NCI-H446 (cell line): ENCODE measurements at regions not wholly inside any gene's neighbourhood (a gene's known extent, or its start where the extent isn't known, plus 50 kb on each side); places are given as distances from the start of the nearest gene placed in this dataset.
"Not testable (repeated sequence)": the region's sequence is repeated elsewhere in the genome, so short reads cannot be mapped to it uniquely, and the experiment has no call there.

Experiments used
- DNase-seq, 2 experiments: peaks; one replicate each; lab custom pipeline; 2025; lab: John Stamatoyannopoulos, UW

- DNase-seq, result no peak
Observed at GRCh38 chr1:57576756-57577155, 152.9 kb upstream of the DAB1 start.

GRCh38 chr1:57572016-57572415, 148.2 kb upstream of the DAB1 start:
- no peak for DNase-seq

- not testable (repeated sequence) for DNase-seq
Observed at GRCh38 chr1:57558066-57558465, 134.2 kb upstream of the DAB1 start.

GRCh38 chr1:57553666-57554065, 129.8 kb upstream of the DAB1 start:
- DNase-seq, result no peak

GRCh38 chr1:57551476-57551875, 127.6 kb upstream of the DAB1 start:
- DNase-seq, result no peak

- no peak for DNase-seq
Observed at GRCh38 chr1:57550092-57550491, 126.2 kb upstream of the DAB1 start.

GRCh38 chr1:57549300-57549699, 125.4 kb upstream of the DAB1 start:
- DNase-seq, result no peak

GRCh38 chr1:57546549-57547330, 122.9 kb upstream of the DAB1 start:
- no peak for DNase-seq

- no peak for DNase-seq
Observed at GRCh38 chr1:57544345-57544744, 120.5 kb upstream of the DAB1 start.

- DNase-seq, result no peak
Observed at GRCh38 chr1:57536749-57537423, 113.0 kb upstream of the DAB1 start.

GRCh38 chr1:57532299-57532698, 108.4 kb upstream of the DAB1 start:
- DNase-seq, result no peak

GRCh38 chr1:57530911-57531260, 107.0 kb upstream of the DAB1 start:
- not testable (repeated sequence) for DNase-seq

- DNase-seq, result no peak
Observed at GRCh38 chr1:57530206-57530910, 106.5 kb upstream of the DAB1 start.

- no peak for DNase-seq
Observed at GRCh38 chr1:57522575-57522974, 98.7 kb upstream of the DAB1 start.

GRCh38 chr1:57520743-57521515, 97.1 kb upstream of the DAB1 start:
- DNase-seq, result no peak

GRCh38 chr1:57518496-57518895, 94.6 kb upstream of the DAB1 start:
- DNase-seq, result no peak

- no peak for DNase-seq
Observed at GRCh38 chr1:57517587-57518374, 93.9 kb upstream of the DAB1 start.

GRCh38 chr1:57512386-57512785, 88.5 kb upstream of the DAB1 start:
- no peak for DNase-seq

GRCh38 chr1:57506941-57507340, 83.1 kb upstream of the DAB1 start:
- no peak for DNase-seq

- no peak for DNase-seq
Observed at GRCh38 chr1:57503337-57503736, 79.5 kb upstream of the DAB1 start.

GRCh38 chr1:57500136-57500830, 76.4 kb upstream of the DAB1 start:
- no peak for DNase-seq
